IMR-90 (cell line): ENCODE measurements at regions not wholly inside any gene's neighbourhood (a gene's known extent, or its start where the extent isn't known, plus 50 kb on each side); places are given as distances from the start of the nearest gene placed in this dataset.

Experiments
- ATAC-seq: fragments of 200-7000 bp; cut with Tn5 transposase; 2 replicates; pipeline ENCODE4 v1.9.1; 2020; ENCODE audit warnings: low read depth, mild to moderate bottlenecking, moderate library complexity
- BruUV-seq: library from RNA; stranded (reverse); fragments of 400-500 nt; replicated peaks from 2 replicates; lab custom pipeline; 2021; lab: Mats Ljungman, UMichigan
- CTCF ChIA-PET: fragments of 300-600 bp; formaldehyde crosslinking; extraction: SDS; loops from one replicate; lab custom pipeline; 2021; ENCODE audit warnings: antibody characterized with exemption; lab: Yijun Ruan, JAX
- POLR2A ChIA-PET: fragments of 300-600 bp; sonication (Branson Sonifier 250); formaldehyde crosslinking; loops from one replicate; lab custom pipeline; 2022; ENCODE audit warnings: antibody characterized with exemption; ENCODE audit not compliant: unreplicated experiment; lab: Charles Lee
- DNase-seq: peaks from one replicate; pipeline ENCODE4 v3.0.0; 2013
- H2AFZ ChIP-seq: replicated peaks from 2 replicates; pipeline ENCODE3; 2013; ENCODE audit warnings: low read length, mild to moderate bottlenecking; ENCODE audit not compliant: poor library complexity
- H2AK5ac ChIP-seq: 2 replicates; pipeline ENCODE4 v1.6.1; 2013; ENCODE audit warnings: low read depth, low read length, inconsistent platforms
- H2AK9ac ChIP-seq: replicated peaks from 2 replicates; pipeline ENCODE3; 2013; ENCODE audit warnings: mild to moderate bottlenecking, low read depth, low read length, moderate library complexity; ENCODE audit not compliant: poor library complexity
- H2BK120ac ChIP-seq: 2 replicates; pipeline ENCODE4 v1.6.1; 2013; ENCODE audit warnings: low read depth, low read length, inconsistent platforms
- H2BK15ac ChIP-seq: 3 replicates; pipeline ENCODE4 v1.6.1; 2013; ENCODE audit warnings: low read depth, low read length, inconsistent platforms
- H2BK20ac ChIP-seq: 2 replicates; pipeline ENCODE4 v1.6.1; 2013; ENCODE audit warnings: low read depth, mild to moderate bottlenecking, inconsistent platforms, low read length, moderate library complexity
- H2BK5ac ChIP-seq: 2 replicates; pipeline ENCODE4 v1.6.1; 2013; ENCODE audit warnings: mild to moderate bottlenecking, low read depth, low read length, inconsistent platforms; ENCODE audit not compliant: poor library complexity, severe bottlenecking
- H3K14ac ChIP-seq: replicated peaks from 2 replicates; pipeline ENCODE4 v1.6.1; 2013; ENCODE audit warnings: low read depth, low read length, inconsistent platforms
- H3K18ac ChIP-seq: 2 replicates; pipeline ENCODE4 v1.6.1; 2013; ENCODE audit warnings: low read depth, low read length, control low read depth
- H3K23ac ChIP-seq: 2 replicates; pipeline ENCODE4 v1.6.1; 2013; ENCODE audit warnings: low read depth, low read length, inconsistent platforms
- H3K27ac ChIP-seq: 2 replicates; pipeline ENCODE4 v1.5.1; 2013; ENCODE audit warnings: mild to moderate bottlenecking, control low read depth, low read length; ENCODE audit not compliant: insufficient read depth
- H3K27me3 ChIP-seq: 2 replicates; pipeline ENCODE4 v1.6.1; 2013; ENCODE audit warnings: low read length; ENCODE audit not compliant: control insufficient read depth, insufficient read depth
- H3K36me3 ChIP-seq: 2 replicates; pipeline ENCODE4 v1.6.1; 2013; ENCODE audit warnings: low read length, mixed read lengths; ENCODE audit not compliant: control insufficient read depth, insufficient read depth
- H3K4ac ChIP-seq: 2 replicates; pipeline ENCODE4 v1.6.1; 2013; ENCODE audit warnings: low read depth, low read length, inconsistent platforms
- H3K4me1 ChIP-seq: 2 replicates; pipeline ENCODE4 v1.6.1; 2013; ENCODE audit warnings: low read length, mixed read lengths; ENCODE audit not compliant: control insufficient read depth, insufficient read depth
- H3K4me2 ChIP-seq: 2 replicates; pipeline ENCODE4 v1.6.1; 2013; ENCODE audit warnings: low read depth, mild to moderate bottlenecking, control low read depth, low read length, moderate library complexity
- H3K4me3 ChIP-seq: 2 replicates; pipeline ENCODE4 v1.5.1; 2013; ENCODE audit warnings: low read depth, mild to moderate bottlenecking, control low read depth, low read length, moderate library complexity; ENCODE audit not compliant: insufficient read depth
- H3K56ac ChIP-seq: 2 replicates; pipeline ENCODE4 v1.6.1; 2013; ENCODE audit warnings: low read length, inconsistent platforms; ENCODE audit not compliant: insufficient read depth; ENCODE audit errors: extremely low read depth
- H3K79me1 ChIP-seq, 2 experiments: 2 replicates each; pipeline ENCODE4 v1.6.1; 2013; ENCODE audit warnings: low read length in 2 of 2, inconsistent platforms in 1 of 2, low read depth in 1 of 2
- H3K9ac ChIP-seq: 2 replicates; pipeline ENCODE4 v1.6.1; 2013; ENCODE audit warnings: low read depth, low read length, control low read depth
- H3K9me1 ChIP-seq: 2 replicates; pipeline ENCODE4 v1.6.1; 2013; ENCODE audit warnings: low read length, inconsistent platforms; ENCODE audit not compliant: insufficient read depth
- H3K9me3 ChIP-seq: 2 replicates; pipeline ENCODE4 v1.6.1; 2013; ENCODE audit warnings: low read length; ENCODE audit not compliant: control insufficient read depth, insufficient read depth
- H4K20me1 ChIP-seq: 2 replicates; pipeline ENCODE4 v1.6.1; 2013; ENCODE audit warnings: low read length, inconsistent platforms; ENCODE audit not compliant: insufficient read depth
- H4K5ac ChIP-seq: 2 replicates; pipeline ENCODE4 v1.6.1; 2013; ENCODE audit warnings: mild to moderate bottlenecking, low read depth, low read length, control low read depth
- H4K8ac ChIP-seq, 2 experiments: 2 replicates each; pipeline ENCODE4 v1.6.1; 2013; ENCODE audit warnings: low read depth in 2 of 2, low read length in 2 of 2, control low read depth in 1 of 2, inconsistent platforms in 1 of 2
- H4K91ac ChIP-seq: 2 replicates; pipeline ENCODE4 v1.6.1; 2013; ENCODE audit warnings: low read depth, low read length, inconsistent platforms; ENCODE audit not compliant: insufficient read depth
- BHLHE40 ChIP-seq: fragments of 150-350 bp; IDR thresholded peaks from 2 replicates; pipeline ENCODE4 v1.6.1; 2016; ENCODE audit warnings: mild to moderate bottlenecking, low read depth, low read length
- CEBPB ChIP-seq: IDR thresholded peaks from 2 replicates; pipeline ENCODE4 v1.6.1; 2012; ENCODE audit warnings: low read depth, low read length, improper control_type of control experiment
- CHD1 ChIP-seq: IDR thresholded peaks from 2 replicates; pipeline ENCODE4 v1.6.1; 2012; ENCODE audit warnings: low read depth, low read length, improper control_type of control experiment
- CTCF ChIP-seq: conservative IDR thresholded peaks from 2 replicates; pipeline ENCODE4 v1.5.1; 2012; ENCODE audit warnings: mild to moderate bottlenecking, low read depth, low read length, improper control_type of control experiment
- ELK1 ChIP-seq: fragments of 150-350 bp; IDR thresholded peaks from 2 replicates; pipeline ENCODE4 v1.6.1; 2016; ENCODE audit warnings: low read depth, mild to moderate bottlenecking, low read length, moderate library complexity, borderline replicate concordance
- FOS ChIP-seq: fragments of 150-350 bp; IDR thresholded peaks from 2 replicates; pipeline ENCODE4 v1.6.1; 2016; ENCODE audit warnings: low read depth, low read length
- MAFK ChIP-seq: IDR thresholded peaks from 2 replicates; pipeline ENCODE4 v1.6.1; 2012; ENCODE audit warnings: low read depth, low read length, improper control_type of control experiment
- MAZ ChIP-seq: IDR thresholded peaks from 2 replicates; pipeline ENCODE4 v1.6.1; 2012; ENCODE audit warnings: low read depth, mild to moderate bottlenecking, low read length, improper control_type of control experiment, moderate library complexity, borderline replicate concordance
- MXI1 ChIP-seq: IDR thresholded peaks from 2 replicates; pipeline ENCODE4 v1.6.1; 2012; ENCODE audit warnings: low read depth, mild to moderate bottlenecking, low read length, moderate library complexity, borderline replicate concordance
- NFE2L2 ChIP-seq: fragments of 150-350 bp; IDR thresholded peaks from 2 replicates; pipeline ENCODE4 v1.6.1; 2016; ENCODE audit warnings: low read depth, mild to moderate bottlenecking, low read length
- POLR2A ChIP-seq: IDR thresholded peaks from 2 replicates; pipeline ENCODE4 v1.6.1; 2012; ENCODE audit warnings: mild to moderate bottlenecking, low read depth, low read length
- RAD21 ChIP-seq: IDR thresholded peaks from 2 replicates; pipeline ENCODE4 v1.6.1; 2012; ENCODE audit warnings: low read length, improper control_type of control experiment
- RCOR1 ChIP-seq: IDR thresholded peaks from 2 replicates; pipeline ENCODE4 v1.6.1; 2012; ENCODE audit warnings: mild to moderate bottlenecking, low read length, improper control_type of control experiment; ENCODE audit not compliant: insufficient replicate concordance
- RFX5 ChIP-seq: IDR thresholded peaks from 2 replicates; pipeline ENCODE4 v1.8.0; 2012; ENCODE audit warnings: low read depth, mild to moderate bottlenecking, low read length, moderate library complexity
- SMC3 ChIP-seq: fragments of 150-350 bp; IDR thresholded peaks from 2 replicates; pipeline ENCODE4 v1.6.1; 2016; ENCODE audit warnings: low read depth, mild to moderate bottlenecking, antibody characterized with exemption, low read length, moderate library complexity
- USF2 ChIP-seq: fragments of 150-350 bp; IDR thresholded peaks from 2 replicates; pipeline ENCODE4 v1.6.1; 2017; ENCODE audit warnings: mild to moderate bottlenecking, antibody characterized with exemption, low read length, low read depth
- WGBS, 2 experiments: methylation state at CpG; one replicate each; pipeline versions ENCODE4 v1.1.5 to v1.1.7; 2013; ENCODE audit warnings: missing lambda C conversion rate in 2 of 2; ENCODE audit not compliant: insufficient read length in 1 of 2; ENCODE audit errors: extremely low coverage in 2 of 2; 5-methylcytosine and 5-hydroxymethylcytosine counted together
- dilution Hi-C: fragments of 300-500 bp; cut with HindIII; formaldehyde crosslinking; loops from one replicate; pipeline ENCODE4 v1.14.3; 2018; ENCODE audit warnings: low sequenced_read_pairs; ENCODE audit not compliant: unreplicated experiment
- in situ Hi-C: fragments of 300-500 bp; cut with MboI; formaldehyde crosslinking; loops from 3 replicates; pipeline ENCODE4 v1.14.3; 2019; ENCODE audit warnings: low sequenced_read_pairs, inconsistent platforms, mixed read lengths
- intact Hi-C: fragments of 100-400 bp; cut with micrococcal nuclease; formaldehyde crosslinking; loops from 2 replicates; pipeline ENCODE4 v1.10.0; 2022

GRCh38 chr10:43728425-43728824 lies 79.7 kb upstream of the ZNF32 start:
- no peak overlapping the region for H2BK15ac ChIP-seq
- H3K14ac ChIP-seq, result no peak overlapping the region
- TF ChIP-seq ELK1 (no peak), CEBPB (no peak), NFE2L2 (no peak), FOS (no peak), MAFK (no peak), USF2 (no peak), POLR2A (no peak), SMC3 (no peak), BHLHE40 (no peak), RAD21 (no peak), CHD1 (no peak), CTCF (no peak), MXI1 (no peak), RFX5 (no peak), MAZ (no peak), RCOR1 (no peak)
- no peak overlapping the region for H3K4me3 ChIP-seq
- ATAC-seq (no peak), DNase-seq (no peak)
- H4K20me1 ChIP-seq, result no peaks in the 10 kb centered on the region
- intact Hi-C loops (no loop called here), in situ Hi-C loops (no loop called here), dilution Hi-C loops (no loop called here)
- H3K9ac ChIP-seq, result no peak overlapping the region
- no peak overlapping the region for H2AK9ac ChIP-seq
- no peak overlapping the region for H4K91ac ChIP-seq
- no TSS peak for BruUV-seq
- peaks cover 2% of the 10 kb centered on the region for H3K27me3 ChIP-seq
- no peak overlapping the region for H3K4me2 ChIP-seq
- no peak overlapping the region for H4K5ac ChIP-seq
- no peak overlapping the region for H3K56ac ChIP-seq
- H3K23ac ChIP-seq, result no peak overlapping the region
- no peak overlapping the region for H2BK5ac ChIP-seq
- no peak overlapping the region for H3K4ac ChIP-seq
- ChIA-PET POLR2A (no interaction called here), CTCF (no interaction called here)
- H3K9me3 ChIP-seq, result peaks cover 20% of the 10 kb centered on the region
- no peaks in the 10 kb centered on the region for H3K4me1 ChIP-seq
- H2AK5ac ChIP-seq, result no peak overlapping the region
- no peaks in the 10 kb centered on the region for H3K9me1 ChIP-seq
- no peaks in the 10 kb centered on the region for H3K79me1 ChIP-seq
- H4K8ac ChIP-seq, result no peak overlapping the region
- H2AFZ ChIP-seq, result no peak overlapping the region
- no peak overlapping the region for H2BK20ac ChIP-seq
- H3K27ac ChIP-seq, result no peak overlapping the region
- no peak overlapping the region for H3K18ac ChIP-seq
- 68% methylated on average over 15 of the region's 26 CpGs; no CpG with 5 or more reads in 1 of the 2 experiments for WGBS, 2 experiments
- no peak overlapping the region for H2BK120ac ChIP-seq
- no peaks in the 10 kb centered on the region for H3K36me3 ChIP-seq
